GM21447 (cell line): ENCODE measurements at regions not wholly inside any gene's neighbourhood (a gene's known extent, or its start where the extent isn't known, plus 50 kb on each side); places are given as distances from the start of the nearest gene placed in this dataset.

Experiments used
- ATAC-seq: cut with Tn5 transposase; IDR thresholded peaks from one replicate; pipeline ENCODE4 v1.9.1; 2021; ENCODE audit not compliant: unreplicated experiment

- ATAC-seq, result no peak
These were observed 156.2 kb upstream of the CPNE8 start for GRCh38 chr12:39061576-39061975.

DNA sequence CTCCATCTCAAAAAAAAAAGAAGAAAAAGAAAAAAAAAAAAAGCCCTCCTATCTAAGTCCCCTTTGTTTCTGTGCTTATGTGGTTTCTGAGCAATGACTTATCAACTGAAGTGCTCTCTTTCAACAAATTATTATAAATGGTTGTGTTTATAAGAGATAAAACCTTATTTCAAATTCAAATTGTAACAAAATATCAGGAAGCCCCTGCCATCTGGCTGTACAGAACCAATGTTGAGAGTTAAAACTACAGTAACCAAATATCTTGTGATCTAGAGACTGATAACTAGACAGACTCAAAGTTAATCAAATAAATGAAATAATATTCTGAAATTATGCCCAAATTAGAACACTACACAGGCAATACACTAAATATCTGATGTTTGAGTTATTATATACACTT is 143.0 kb upstream of the CPNE8 start:
- no peak for ATAC-seq

- no peak for ATAC-seq
These were observed 142.3 kb upstream of the CPNE8 start for GRCh38 chr12:39047539-39048262.

- no peak for ATAC-seq
These were observed 139.4 kb upstream of the CPNE8 start for GRCh38 chr12:39044754-39045153.

DNA sequence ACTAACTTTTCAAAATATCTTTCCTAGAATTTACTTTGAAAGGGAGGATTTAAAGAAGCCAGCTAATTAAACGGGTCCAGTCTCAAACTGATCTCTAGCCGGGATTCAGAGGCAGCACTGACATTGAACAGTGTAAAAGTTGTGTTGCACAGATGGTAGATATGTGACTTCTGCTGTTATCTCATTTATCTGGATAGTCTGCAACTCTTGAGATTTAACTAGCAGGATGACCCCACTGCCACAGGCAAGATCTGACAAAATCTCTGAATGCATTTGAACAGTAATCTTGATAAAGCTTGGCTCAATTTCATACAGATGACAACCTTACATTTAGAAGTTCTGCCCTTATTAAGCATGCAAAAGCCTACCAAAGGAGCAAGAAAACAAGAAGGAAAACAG is 138.0 kb upstream of the CPNE8 start:
- no peak for ATAC-seq

- ATAC-seq, result no peak
These were observed 134.9 kb upstream of the CPNE8 start for GRCh38 chr12:39040275-39040674.

GRCh38 chr12:39037115-39037514 is 131.7 kb upstream of the CPNE8 start:
- ATAC-seq, result no peak

DNA sequence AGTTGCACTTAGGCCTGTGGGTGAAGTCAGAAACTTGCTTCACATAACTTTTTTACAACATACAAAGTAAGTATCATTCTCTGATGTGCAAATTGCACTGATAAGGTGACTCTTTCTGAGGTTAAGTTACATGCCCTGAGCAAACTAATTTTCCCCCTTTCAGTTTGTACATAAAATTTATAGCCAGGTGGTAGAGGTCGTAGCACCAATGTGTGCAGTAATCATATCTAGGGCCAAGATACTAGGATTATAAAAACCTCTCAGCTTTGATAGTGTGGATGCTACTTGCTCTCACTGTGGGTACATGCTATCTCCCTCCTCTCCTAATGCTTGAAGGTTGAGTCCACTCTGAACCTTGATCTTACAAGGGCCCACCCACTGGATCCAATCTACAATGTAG is 130.7 kb upstream of the CPNE8 start:
- no peak for ATAC-seq

GRCh38 chr12:39033782-39034181 is 128.4 kb upstream of the CPNE8 start:
- no peak for ATAC-seq

DNA sequence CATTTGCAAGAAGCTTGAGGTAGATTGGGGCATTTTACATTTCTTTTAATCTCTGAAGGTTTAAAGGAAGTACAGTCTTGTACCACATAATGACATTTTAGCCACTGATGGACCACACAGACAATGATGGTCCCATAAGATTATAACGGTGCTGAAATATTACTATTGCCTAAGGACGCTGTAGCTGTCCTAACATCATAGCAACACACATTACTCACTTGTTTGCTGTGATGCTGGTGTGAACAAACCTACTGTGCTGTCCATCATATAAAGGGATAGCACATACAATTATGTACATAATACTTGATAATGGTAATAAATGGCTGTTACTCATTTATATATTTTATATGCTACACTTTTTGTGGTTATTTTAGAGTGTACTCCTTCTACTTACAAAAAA is 127.1 kb upstream of the CPNE8 start:
- ATAC-seq, result no peak

GRCh38 chr12:39032034-39032433 is 126.6 kb upstream of the CPNE8 start:
- no peak for ATAC-seq

DNA sequence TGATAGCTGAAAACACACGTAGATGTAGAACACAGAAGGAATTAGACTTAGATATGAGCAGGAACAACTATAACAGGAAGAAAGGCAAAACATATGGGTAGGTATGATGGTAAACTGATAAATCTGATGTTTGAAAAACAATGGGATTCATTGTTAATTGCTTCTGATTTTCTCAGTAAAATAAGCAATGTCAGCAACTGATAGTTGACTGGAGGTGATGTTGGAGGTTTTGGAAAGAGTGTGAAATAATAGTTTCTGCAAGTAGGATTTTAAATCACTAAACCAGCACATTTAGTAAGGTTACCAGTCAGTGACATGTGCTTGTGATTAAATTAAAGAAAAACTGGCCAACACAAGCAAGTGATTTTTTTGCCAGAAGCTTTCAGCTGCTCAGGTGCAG is 123.0 kb upstream of the CPNE8 start:
- no peak for ATAC-seq

DNA sequence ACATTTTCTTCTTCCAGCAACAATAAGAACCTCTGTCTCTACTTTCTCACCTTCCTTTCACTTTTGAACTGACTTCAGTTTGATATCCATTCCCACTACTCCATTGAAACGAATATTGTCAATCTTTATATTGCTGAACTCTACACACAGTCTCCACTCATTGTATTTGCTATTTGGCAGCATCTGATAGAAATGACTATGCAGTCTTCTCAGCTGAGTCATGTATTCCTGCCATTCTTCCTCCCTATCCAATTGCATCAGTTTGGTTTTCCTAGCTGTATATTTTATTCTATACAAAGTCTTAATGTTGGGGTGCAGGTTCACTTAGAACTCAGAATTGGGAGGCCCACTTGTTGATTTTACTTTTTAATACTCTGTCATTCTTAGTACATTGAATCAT is 107.5 kb upstream of the CPNE8 start:
- ATAC-seq, result no peak

DNA sequence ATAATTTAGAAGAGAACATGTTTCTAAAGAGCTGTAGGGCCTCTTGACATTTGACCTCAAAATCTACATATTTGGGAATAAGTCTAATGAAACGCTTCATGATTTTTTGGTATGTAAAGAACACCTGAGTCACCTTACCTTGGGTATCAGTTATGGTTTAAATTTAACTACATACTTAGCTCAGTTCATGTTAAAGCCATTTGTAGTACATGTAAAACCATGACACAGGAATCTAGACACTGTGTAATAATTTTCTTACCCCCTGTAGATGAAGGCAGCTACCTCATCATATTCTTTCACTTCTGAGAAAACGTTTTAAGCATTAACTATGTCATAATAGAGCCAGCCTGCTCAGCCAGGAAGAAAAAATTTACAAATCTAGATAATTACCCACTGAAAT is 105.8 kb upstream of the CPNE8 start:
- ATAC-seq, result no peak

DNA sequence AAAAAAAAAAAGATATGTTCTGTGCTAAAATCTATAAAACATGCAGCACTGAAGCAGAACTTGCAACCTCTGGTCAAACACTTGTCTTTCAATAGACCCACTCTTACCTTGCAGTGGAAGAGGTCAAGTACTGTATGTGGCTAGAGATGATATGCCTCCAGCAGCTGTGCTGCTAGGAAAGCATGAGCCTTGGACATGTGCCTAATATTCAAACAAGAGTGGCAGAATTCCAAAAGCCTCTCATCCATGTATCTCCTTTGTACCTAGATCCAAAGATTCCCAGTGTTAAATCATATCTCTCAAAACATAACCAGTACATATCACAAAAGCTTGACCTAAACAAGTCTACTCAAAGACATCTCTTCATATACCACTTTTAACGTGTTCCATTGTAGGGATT is 105.0 kb upstream of the CPNE8 start:
- no peak for ATAC-seq

GRCh38 chr12:39007619-39008018 is 102.2 kb upstream of the CPNE8 start:
- ATAC-seq, result no peak

- ATAC-seq, result no peak
These were observed 100.9 kb upstream of the CPNE8 start for GRCh38 chr12:39006286-39006685.

GRCh38 chr12:39005671-39006070 is 100.3 kb upstream of the CPNE8 start:
- no peak for ATAC-seq

DNA sequence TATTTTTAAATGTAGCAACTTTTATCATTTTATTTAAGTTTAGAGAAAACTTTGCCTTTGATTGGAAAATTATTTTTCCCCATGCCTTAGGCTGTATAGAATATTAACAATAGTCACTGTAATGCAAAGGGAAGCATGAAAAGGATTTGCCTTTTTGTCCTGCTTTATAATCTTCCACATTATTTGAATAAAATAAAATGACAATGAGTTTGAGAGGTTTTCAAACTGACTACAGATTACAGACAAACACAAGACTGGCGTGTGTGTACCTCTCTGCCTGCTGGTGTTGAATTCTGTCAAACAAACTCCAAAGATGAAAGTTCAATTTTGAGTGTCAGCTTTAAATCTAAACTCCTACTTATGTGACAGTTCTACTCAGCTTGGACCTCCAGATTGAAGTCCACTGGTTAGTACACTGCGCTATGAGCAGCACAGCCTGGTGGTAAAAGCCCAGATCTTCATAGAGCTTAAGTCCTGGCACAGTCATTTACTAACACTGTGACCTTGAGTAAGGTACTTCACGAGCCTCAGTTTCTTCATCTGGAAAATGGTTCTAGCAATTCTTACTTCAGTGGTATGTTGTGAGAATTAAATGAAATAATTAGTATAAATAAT is 98.3 kb upstream of the CPNE8 start:
- no peak for ATAC-seq

GRCh38 chr12:39000370-39000769 is 95.0 kb upstream of the CPNE8 start:
- ATAC-seq, result no peak

- ATAC-seq, result no peak
These were observed 93.6 kb upstream of the CPNE8 start for GRCh38 chr12:38998887-38999482.

GRCh38 chr12:38995249-38995648 is 89.9 kb upstream of the CPNE8 start:
- ATAC-seq, result no peak

- ATAC-seq, result no peak
These were observed 80.6 kb upstream of the CPNE8 start for GRCh38 chr12:38985961-38986360.
